HEK293 (cell line): ENCODE measurements at regions not wholly inside any gene's neighbourhood (a gene's known extent, or its start where the extent isn't known, plus 50 kb on each side); places are given as distances from the start of the nearest gene placed in this dataset.

Experiments used
- CTCF ChIA-PET: fragments of 350-600 bp; formaldehyde crosslinking; extraction: SDS; loops from one replicate; lab custom pipeline; 2021; ENCODE audit warnings: antibody characterized with exemption; lab: Yijun Ruan, JAX
- POLR2A ChIA-PET: fragments of 300-600 bp; formaldehyde crosslinking; extraction: SDS; loops from one replicate; lab custom pipeline; 2020; ENCODE audit warnings: antibody characterized with exemption, inconsistent platforms; lab: Yijun Ruan, JAX
- H3K27ac ChIP-seq: fragments of 200-500 bp; sonication (Bioruptor generic); 2 replicates; pipeline ENCODE4 v1.5.1; 2014; ENCODE audit warnings: low read depth, low read length, control low read depth, inconsistent platforms; ENCODE audit errors: extremely low read depth
- H3K36me3 ChIP-seq, 2 experiments: fragments of 200-500 bp in 1 of 2; sonication (Bioruptor generic) in 1 of 2; 1 replicate in 1 of 2; 2 replicates in 1 of 2; pipeline ENCODE4 v1.5.1; 2014 to 2017; ENCODE audit warnings: inconsistent platforms in 2 of 2, low read length in 2 of 2; ENCODE audit not compliant: control insufficient read depth in 2 of 2, insufficient read depth in 1 of 2
- H3K4me1 ChIP-seq: fragments of 200-500 bp; sonication (Bioruptor generic); 2 replicates; pipeline ENCODE4 v1.5.1; 2014; ENCODE audit warnings: mild to moderate bottlenecking, low read length, inconsistent platforms; ENCODE audit not compliant: control insufficient read depth, insufficient read depth
- H3K4me3 ChIP-seq: 2 replicates; pipeline ENCODE4 v1.5.1; 2011; ENCODE audit warnings: low read depth, mild to moderate bottlenecking, control low read depth, low read length, moderate library complexity
- H3K9me3 ChIP-seq: fragments of 200-500 bp; sonication (Bioruptor generic); 2 replicates; pipeline ENCODE4 v1.5.1; 2014; ENCODE audit warnings: low read depth, low read length, inconsistent platforms; ENCODE audit not compliant: control insufficient read depth, insufficient read depth
- AEBP2 ChIP-seq: fragments of 450-650 bp; formaldehyde crosslinking; IDR thresholded peaks from 2 replicates; pipeline ENCODE4 v1.5.1; 2016; ENCODE audit warnings: missing biosample characterization, missing genetic modification characterization, borderline replicate concordance
- HOXA7 ChIP-seq: sonication (generic); formaldehyde crosslinking; IDR thresholded peaks from 2 replicates; pipeline ENCODE4 v1.8.1; 2022; ENCODE audit warnings: missing genetic modification reagents, borderline replicate concordance
- HOXD13 ChIP-seq: sonication (generic); formaldehyde crosslinking; IDR thresholded peaks from 2 replicates; pipeline ENCODE4 v1.8.0; 2022; ENCODE audit warnings: missing genetic modification reagents, borderline replicate concordance
- KLF16 ChIP-seq: fragments of 450-650 bp; formaldehyde crosslinking; IDR thresholded peaks from 2 replicates; pipeline ENCODE4 v1.5.1; 2017; ENCODE audit warnings: missing biosample characterization, missing genetic modification characterization
- KLF8 ChIP-seq: fragments of 450-650 bp; formaldehyde crosslinking; IDR thresholded peaks from 2 replicates; pipeline ENCODE4 v1.5.1; 2016; ENCODE audit warnings: missing biosample characterization, missing genetic modification characterization
- PRDM6 ChIP-seq: fragments of 450-650 bp; formaldehyde crosslinking; IDR thresholded peaks from 2 replicates; pipeline ENCODE4 v1.5.1; 2017; ENCODE audit warnings: missing biosample characterization, missing genetic modification characterization
- SP7 ChIP-seq: fragments of 450-650 bp; formaldehyde crosslinking; IDR thresholded peaks from 2 replicates; pipeline ENCODE4 v1.5.1; 2016; ENCODE audit warnings: missing biosample characterization, missing genetic modification characterization
- TRIM28 ChIP-seq: IDR thresholded peaks from 2 replicates; pipeline ENCODE4 v1.6.1; 2011; ENCODE audit warnings: low read length, control low read depth, borderline replicate concordance
- ZNF114 ChIP-seq: fragments of 450-650 bp; formaldehyde crosslinking; IDR thresholded peaks from 2 replicates; pipeline ENCODE4 v1.5.0; 2017; ENCODE audit warnings: missing biosample characterization, missing genetic modification characterization
- ZNF138 ChIP-seq: fragments of 450-650 bp; formaldehyde crosslinking; IDR thresholded peaks from 2 replicates; pipeline ENCODE4 v1.5.1; 2016; ENCODE audit warnings: missing biosample characterization, missing genetic modification characterization, borderline replicate concordance
- ZNF214 ChIP-seq: fragments of 450-650 bp; formaldehyde crosslinking; IDR thresholded peaks from 2 replicates; pipeline ENCODE4 v1.5.1; 2017; ENCODE audit warnings: missing biosample characterization, mild to moderate bottlenecking, missing genetic modification characterization, borderline replicate concordance
- ZNF324 ChIP-seq: fragments of 450-650 bp; formaldehyde crosslinking; IDR thresholded peaks from 2 replicates; pipeline ENCODE4 v1.5.1; 2016; ENCODE audit warnings: missing biosample characterization, missing genetic modification characterization
- ZNF391 ChIP-seq: fragments of 450-650 bp; formaldehyde crosslinking; IDR thresholded peaks from 2 replicates; pipeline ENCODE4 v1.5.1; 2016; ENCODE audit warnings: low read depth, missing biosample characterization, missing genetic modification characterization, borderline replicate concordance
- ZNF518A ChIP-seq: fragments of 450-650 bp; formaldehyde crosslinking; conservative IDR thresholded peaks from 2 replicates; pipeline ENCODE4 v1.5.1; 2016; ENCODE audit warnings: low read depth, missing biosample characterization, missing genetic modification characterization
- ZNF521 ChIP-seq: fragments of 450-650 bp; formaldehyde crosslinking; IDR thresholded peaks from 2 replicates; pipeline ENCODE4 v1.5.1; 2017; ENCODE audit warnings: missing biosample characterization, mild to moderate bottlenecking, missing genetic modification characterization
- ZNF529 ChIP-seq: fragments of 450-650 bp; formaldehyde crosslinking; IDR thresholded peaks from 2 replicates; pipeline ENCODE4 v1.5.1; 2017; ENCODE audit warnings: missing genetic modification characterization, missing biosample characterization; ENCODE audit not compliant: insufficient replicate concordance
- ZNF585B ChIP-seq: fragments of 450-650 bp; formaldehyde crosslinking; IDR thresholded peaks from 2 replicates; pipeline ENCODE4 v1.5.1; 2016; ENCODE audit warnings: missing biosample characterization, missing genetic modification characterization
- ZNF624 ChIP-seq: fragments of 450-650 bp; formaldehyde crosslinking; IDR thresholded peaks from 2 replicates; pipeline ENCODE4 v1.5.1; 2017; ENCODE audit warnings: missing biosample characterization, missing genetic modification characterization
- ZNF664 ChIP-seq: fragments of 450-650 bp; formaldehyde crosslinking; IDR thresholded peaks from 2 replicates; pipeline ENCODE4 v1.5.1; 2016; ENCODE audit warnings: missing biosample characterization, missing genetic modification characterization
- ZNF768 ChIP-seq: fragments of 450-650 bp; formaldehyde crosslinking; IDR thresholded peaks from 2 replicates; pipeline ENCODE4 v1.5.1; 2018; ENCODE audit warnings: missing biosample characterization, mild to moderate bottlenecking, missing genetic modification characterization
- ZSCAN30 ChIP-seq: fragments of 450-650 bp; IDR thresholded peaks from 2 replicates; pipeline ENCODE4 v1.5.1; 2018; ENCODE audit warnings: missing biosample characterization, mild to moderate bottlenecking, missing genetic modification characterization, moderate library complexity
- ZSCAN4 ChIP-seq: fragments of 450-650 bp; formaldehyde crosslinking; IDR thresholded peaks from 2 replicates; pipeline ENCODE4 v1.5.1; 2017; ENCODE audit warnings: missing biosample characterization, missing genetic modification characterization

DNA sequence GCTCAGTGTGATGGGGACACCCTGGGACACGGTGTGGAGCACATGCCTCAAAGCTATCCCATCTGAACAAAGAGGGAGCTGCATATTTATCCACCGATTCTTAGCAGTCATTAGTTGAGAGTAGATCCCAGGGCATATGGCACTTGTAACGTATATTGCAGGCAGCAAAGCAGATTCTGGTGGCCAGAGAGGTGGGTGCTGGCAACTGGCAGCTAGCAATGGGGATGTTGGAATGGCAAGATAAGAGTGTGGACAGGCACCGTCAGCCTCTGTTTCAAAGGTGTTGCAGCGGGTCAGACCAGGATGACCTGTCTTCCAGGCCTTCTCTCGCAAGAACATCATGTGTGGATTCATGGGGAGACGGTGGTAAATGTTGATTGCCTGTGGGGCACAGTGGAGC is 54.0 kb upstream of the ADRA1D start:
- Histone ChIP-seq H3K9me3 (no peaks in the 10 kb centered on the region), H3K36me3 (no peaks in the 10 kb centered on the region), H3K27ac (no peak overlapping the region), H3K4me1 (no peaks in the 10 kb centered on the region), H3K4me3 (no peak overlapping the region)
- POLR2A ChIA-PET = no interaction called here
- CTCF ChIA-PET = no interaction called here
- TF ChIP-seq ZNF521 (no peak), SP7 (tag by site-specific recombination) (no peak), ZNF518A (tag by site-specific recombination) (no peak)
- TF ChIP-seq, all 188 proteins: peak for 0

GRCh38 chr20:4300921-4301320 is 51.8 kb upstream of the ADRA1D start:
- Histone ChIP-seq H3K36me3 (no peaks in the 10 kb centered on the region), H3K4me1 (no peaks in the 10 kb centered on the region), H3K27ac (no peak overlapping the region), H3K4me3 (no peak overlapping the region), H3K9me3 (no peaks in the 10 kb centered on the region)
- POLR2A ChIA-PET = no interaction called here
- CTCF ChIA-PET = no interaction called here
- no peak for TF ChIP-seq HOXD13 (CRISPR knock-in tag)
- no peak for TF ChIP-seq ZNF664 (tag by site-specific recombination)
- no peak for TF ChIP-seq PRDM6 (tag by site-specific recombination)
- TF ChIP-seq ZNF391 (tag by site-specific recombination) = no peak

DNA sequence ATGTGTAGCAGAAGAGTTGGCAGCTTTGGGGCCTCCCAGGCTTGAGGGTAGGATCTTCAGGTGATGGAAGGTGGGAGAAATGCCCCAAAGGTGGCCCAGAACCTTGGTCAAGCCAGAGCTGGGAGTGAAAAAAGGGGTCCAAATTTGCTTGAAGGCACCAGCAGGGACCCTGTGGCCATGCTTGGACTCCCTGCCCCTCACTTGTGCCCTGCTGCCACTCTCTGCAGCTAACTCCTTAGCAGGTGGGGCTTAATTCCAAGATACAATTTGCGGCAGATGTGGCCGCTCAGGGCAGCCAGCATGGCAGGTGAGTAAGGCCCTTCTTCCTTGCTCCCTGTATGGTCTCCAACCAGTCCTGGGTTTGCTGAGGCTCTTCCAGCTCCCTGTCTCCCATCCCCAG is 51.3 kb upstream of the ADRA1D start:
- Histone ChIP-seq H3K36me3 (no peaks in the 10 kb centered on the region), H3K9me3 (no peaks in the 10 kb centered on the region), H3K4me1 (no peaks in the 10 kb centered on the region), H3K27ac (no peak overlapping the region), H3K4me3 (no peak overlapping the region)
- ChIA-PET CTCF (no interaction called here), POLR2A (no interaction called here)
- TF ChIP-seq ZNF214 (tag by site-specific recombination) (no peak), ZNF114 (tag by site-specific recombination) (no peak), ZSCAN4 (no peak), ZNF624 (tag by site-specific recombination) (no peak), HOXA7 (CRISPR knock-in tag) (no peak), ZNF138 (tag by site-specific recombination) (no peak), TRIM28 (no peak), ZNF768 (no peak), AEBP2 (tag by site-specific recombination) (no peak), KLF16 (tag by site-specific recombination) (no peak), ZSCAN30 (tag by site-specific recombination) (no peak), KLF8 (tag by site-specific recombination) (no peak), ZNF585B (tag by site-specific recombination) (no peak), ZNF324 (tag by site-specific recombination) (no peak), ZNF529 (no peak)
